Inferior parietal cortex (tissue), 1 donor: ENCODE measurements at regions not wholly inside any gene's neighbourhood (a gene's known extent, or its start where the extent isn't known, plus 50 kb on each side); places are given as distances from the start of the nearest gene placed in this dataset.

Experiments used
- DNase-seq: peaks from one replicate; pipeline ENCODE4 v3.0.0-alpha.2; 2016; ENCODE audit errors: extremely low spot score

GRCh38 chr4:41318839-41319530, 62.3 kb downstream of the UCHL1 start:
- no peak for DNase-seq

- DNase-seq = no peak
These were observed 62.8 kb downstream of the UCHL1 start for GRCh38 chr4:41319553-41319952.

GRCh38 chr4:41320278-41320677, 63.5 kb downstream of the UCHL1 start:
- no peak for DNase-seq

GRCh38 chr4:41320786-41321185, 64.1 kb downstream of the UCHL1 start:
- DNase-seq = no peak

- DNase-seq = no peak
These were observed 64.7 kb downstream of the UCHL1 start for GRCh38 chr4:41321216-41321945.

GRCh38 chr4:41322617-41323016, 65.9 kb downstream of the UCHL1 start:
- no peak for DNase-seq

GRCh38 chr4:41323179-41323578, 66.5 kb downstream of the UCHL1 start:
- no peak for DNase-seq

- no peak for DNase-seq
These were observed 67.0 kb downstream of the UCHL1 start for GRCh38 chr4:41323706-41324105.

GRCh38 chr4:41324861-41325260, 68.1 kb downstream of the UCHL1 start:
- no peak for DNase-seq

GRCh38 chr4:41325901-41326300, 69.2 kb downstream of the UCHL1 start:
- no peak for DNase-seq

GRCh38 chr4:41326776-41327175, 70.0 kb downstream of the UCHL1 start:
- DNase-seq = no peak

GRCh38 chr4:41327770-41328169, 71.0 kb downstream of the UCHL1 start:
- DNase-seq = no peak

- no peak for DNase-seq
These were observed 72.6 kb downstream of the UCHL1 start for GRCh38 chr4:41329361-41329760.

GRCh38 chr4:41331224-41331623, 74.5 kb downstream of the UCHL1 start:
- no peak for DNase-seq

- DNase-seq = no peak
These were observed 75.9 kb downstream of the UCHL1 start for GRCh38 chr4:41332510-41333054.

GRCh38 chr4:41334182-41334581, 77.5 kb downstream of the UCHL1 start:
- DNase-seq = no peak

- DNase-seq = peak; percentile 85
These were observed 83.4 kb downstream of the UCHL1 start for GRCh38 chr4:41339812-41340809.

- no peak for DNase-seq
These were observed 89.8 kb downstream of the UCHL1 start for GRCh38 chr4:41346306-41347061.

- DNase-seq = no peak
These were observed 92.3 kb downstream of the UCHL1 start for GRCh38 chr4:41349021-41349420.

GRCh38 chr4:41358647-41359421, 102.1 kb downstream of the UCHL1 start:
- peak; percentile 26 for DNase-seq
